COLO829 (cell line): ENCODE measurements at regions not wholly inside any gene's neighbourhood (a gene's known extent, or its start where the extent isn't known, plus 50 kb on each side); places are given as distances from the start of the nearest gene placed in this dataset.
"Not testable (repeated sequence)": the region's sequence is repeated elsewhere in the genome, so short reads cannot be mapped to it uniquely, and the experiment has no call there.

Experiments
- DNase-seq: peaks from one replicate; pipeline ENCODE4 v3.0.0; 2012; ENCODE audit warnings: low spot score

- not testable (repeated sequence) for DNase-seq
Observed at GRCh38 chr3:177394231-177395024, 197.1 kb upstream of the TBL1XR1 start.

GRCh38 chr3:177396733-177397132 lies 199.5 kb upstream of the TBL1XR1 start:
- DNase-seq, result peak; percentile 10

- no peak for DNase-seq
Observed at GRCh38 chr3:177401375-177401774, 204.1 kb upstream of the TBL1XR1 start.

GRCh38 chr3:177402533-177402932 lies 205.3 kb upstream of the TBL1XR1 start:
- no peak for DNase-seq

- DNase-seq, result no peak
Observed at GRCh38 chr3:177405191-177405672, 207.9 kb upstream of the TBL1XR1 start.

- DNase-seq, result no peak
Observed at GRCh38 chr3:177410730-177411129, 213.4 kb upstream of the TBL1XR1 start.

- DNase-seq, result no peak
Observed at GRCh38 chr3:177411201-177411600, 213.9 kb upstream of the TBL1XR1 start.

- not testable (repeated sequence) for DNase-seq
Observed at GRCh38 chr3:177412677-177413170, 215.4 kb upstream of the TBL1XR1 start.

- DNase-seq, result no peak
Observed at GRCh38 chr3:177414093-177414492, 216.8 kb upstream of the TBL1XR1 start.

- no peak for DNase-seq
Observed at GRCh38 chr3:177418787-177419186, 221.5 kb upstream of the TBL1XR1 start.

- DNase-seq, result no peak
Observed at GRCh38 chr3:177419904-177420601, 222.8 kb upstream of the TBL1XR1 start.

- no peak for DNase-seq
Observed at GRCh38 chr3:177420651-177421480, 223.6 kb upstream of the TBL1XR1 start.

GRCh38 chr3:177421481-177421785 lies 224.2 kb upstream of the TBL1XR1 start:
- DNase-seq, result no peak

GRCh38 chr3:177424521-177424920 lies 227.2 kb upstream of the TBL1XR1 start:
- no peak for DNase-seq

- no peak for DNase-seq
Observed at GRCh38 chr3:177425042-177425441, 227.8 kb upstream of the TBL1XR1 start.

- DNase-seq, result no peak
Observed at GRCh38 chr3:177426106-177426877, 229.0 kb upstream of the TBL1XR1 start.

GRCh38 chr3:177426878-177427495 lies 229.7 kb upstream of the TBL1XR1 start:
- no peak for DNase-seq

GRCh38 chr3:177427540-177427939 lies 230.3 kb upstream of the TBL1XR1 start:
- DNase-seq, result peak; percentile 30

GRCh38 chr3:177429079-177429478 lies 231.8 kb upstream of the TBL1XR1 start:
- no peak for DNase-seq

GRCh38 chr3:177429771-177430170 lies 232.5 kb upstream of the TBL1XR1 start:
- DNase-seq, result no peak

- DNase-seq, result no peak
Observed at GRCh38 chr3:177430653-177431052, 233.4 kb upstream of the TBL1XR1 start.
